ENCODE measurements at regions not wholly inside any gene's neighbourhood (a gene's known extent, or its start where the extent isn't known, plus 50 kb on each side); places are given as distances from the start of the nearest gene placed in this dataset.

DNA sequence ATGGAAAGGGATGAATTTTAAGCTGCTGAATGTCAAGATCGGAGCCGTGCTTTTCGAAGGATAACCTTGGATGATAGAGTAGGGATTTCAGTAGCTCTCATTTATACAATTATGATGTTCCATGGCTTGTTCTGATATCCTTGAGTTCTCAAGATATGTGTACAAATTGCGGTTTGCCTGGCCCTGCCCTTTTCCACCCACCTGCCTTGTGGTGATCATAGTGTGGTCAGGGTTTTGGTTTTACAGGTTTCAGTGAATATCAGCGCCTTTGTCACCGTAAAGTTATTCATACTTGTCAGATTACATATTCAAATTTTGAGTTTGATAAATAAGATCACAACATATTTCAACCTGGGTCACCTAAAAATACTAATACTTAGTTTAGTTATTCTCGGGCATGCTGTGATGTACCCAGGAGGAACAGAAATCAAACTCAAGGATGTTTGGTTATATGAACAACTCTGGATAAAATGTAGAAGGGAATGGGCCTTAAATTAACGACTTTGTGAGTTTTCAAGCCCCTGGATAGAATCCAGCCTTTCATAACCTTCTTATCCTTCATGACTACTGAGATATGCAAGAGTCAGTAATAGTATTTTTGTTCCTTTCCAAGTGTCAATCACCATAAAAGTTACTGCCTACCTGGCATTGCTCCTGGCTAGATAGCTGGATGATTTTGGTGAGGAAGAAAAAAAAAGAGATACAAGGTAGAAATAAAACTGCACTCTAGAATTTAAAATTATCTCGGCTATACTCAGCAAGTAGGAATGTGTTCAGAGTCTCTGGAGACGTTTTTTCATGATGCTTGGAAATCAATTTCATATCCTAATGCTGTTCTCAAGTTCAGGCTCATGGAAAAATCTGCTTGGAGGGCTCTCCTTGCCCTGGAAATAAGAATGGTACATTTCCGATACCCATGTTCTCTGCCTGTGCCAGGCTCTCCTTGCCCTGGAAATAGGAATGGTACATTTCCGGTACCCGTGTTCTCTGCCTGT lies 209.2 kb upstream of the TPRG1 start:
- Histone ChIP-seq H3K27me3 (ENCODE audit: control insufficient read depth in 1 of 2, insufficient read depth in 2 of 2, low read length in 2 of 2) (no peaks in the 10 kb centered on the region), H3K9ac (ENCODE audit: insufficient read depth, low read depth, low read length) (no peak overlapping the region), H3K27ac (ENCODE audit: extremely low read length, insufficient read depth, low read length) (no peak overlapping the region), H2AFZ (ENCODE audit: low read length) (no peak overlapping the region), H3K9me3 (ENCODE audit: low read length) (no peaks in the 10 kb centered on the region), H3K4me3 (replicated peaks in 1 of 3; ENCODE audit: insufficient read depth in 1 of 3, low read depth in 2 of 3, low read length in 3 of 3) (no peak overlapping the region), H3K4me1 (ENCODE audit: insufficient read depth, low read length) (no peaks in the 10 kb centered on the region), H4K20me1 (ENCODE audit: insufficient read depth, low read length) (no peaks in the 10 kb centered on the region), H3K4me2 (ENCODE audit: low read depth, low read length) (no peak overlapping the region), H3K79me2 (ENCODE audit: insufficient read depth, low read length) (no peaks in the 10 kb centered on the region), H3K36me3 (replicated peaks in 1 of 2; ENCODE audit: control insufficient read depth in 1 of 2, insufficient read depth in 2 of 2, low read length in 2 of 2) (no peaks in the 10 kb centered on the region)
- FAIRE-seq (no peak), DNase-seq (ENCODE audit: low spot score) (no peak), ATAC-seq (no peak)
- in situ Hi-C loops (cut with HindIII; ENCODE audit: extremely low pct_ligation_motif_present, low pct_unique_long_range_greater_than_20kb), result loop anchor here (25.0 kb wide), 1 partner anchor 750 kb away; no protein-coding TSS in a partner anchor
- CTCF ChIA-PET (ENCODE audit: low intra/inter-chr PET ratio, low total read pairs), result no interaction called here
- BruUV-seq (replicated peaks), result no TSS peak
- intact Hi-C loops (cut with micrococcal nuclease; ENCODE audit: unreplicated experiment), result no loop called here
- WGBS (ENCODE audit: low lambda C conversion rate), result 63% methylated on average over 13 of the region's 13 CpGs
- POLR2A ChIA-PET, result no interaction called here
- no peak for TF ChIP-seq HNRNPK (IDR thresholded peaks at IDR 0.05; ENCODE audit: low read depth, low read length, poor library complexity, severe bottlenecking)
- no peak for TF ChIP-seq GLMP (CRISPR knock-in tag; IDR thresholded peaks at IDR 0.05; ENCODE audit: borderline replicate concordance)
- TF ChIP-seq, protein P1, sequence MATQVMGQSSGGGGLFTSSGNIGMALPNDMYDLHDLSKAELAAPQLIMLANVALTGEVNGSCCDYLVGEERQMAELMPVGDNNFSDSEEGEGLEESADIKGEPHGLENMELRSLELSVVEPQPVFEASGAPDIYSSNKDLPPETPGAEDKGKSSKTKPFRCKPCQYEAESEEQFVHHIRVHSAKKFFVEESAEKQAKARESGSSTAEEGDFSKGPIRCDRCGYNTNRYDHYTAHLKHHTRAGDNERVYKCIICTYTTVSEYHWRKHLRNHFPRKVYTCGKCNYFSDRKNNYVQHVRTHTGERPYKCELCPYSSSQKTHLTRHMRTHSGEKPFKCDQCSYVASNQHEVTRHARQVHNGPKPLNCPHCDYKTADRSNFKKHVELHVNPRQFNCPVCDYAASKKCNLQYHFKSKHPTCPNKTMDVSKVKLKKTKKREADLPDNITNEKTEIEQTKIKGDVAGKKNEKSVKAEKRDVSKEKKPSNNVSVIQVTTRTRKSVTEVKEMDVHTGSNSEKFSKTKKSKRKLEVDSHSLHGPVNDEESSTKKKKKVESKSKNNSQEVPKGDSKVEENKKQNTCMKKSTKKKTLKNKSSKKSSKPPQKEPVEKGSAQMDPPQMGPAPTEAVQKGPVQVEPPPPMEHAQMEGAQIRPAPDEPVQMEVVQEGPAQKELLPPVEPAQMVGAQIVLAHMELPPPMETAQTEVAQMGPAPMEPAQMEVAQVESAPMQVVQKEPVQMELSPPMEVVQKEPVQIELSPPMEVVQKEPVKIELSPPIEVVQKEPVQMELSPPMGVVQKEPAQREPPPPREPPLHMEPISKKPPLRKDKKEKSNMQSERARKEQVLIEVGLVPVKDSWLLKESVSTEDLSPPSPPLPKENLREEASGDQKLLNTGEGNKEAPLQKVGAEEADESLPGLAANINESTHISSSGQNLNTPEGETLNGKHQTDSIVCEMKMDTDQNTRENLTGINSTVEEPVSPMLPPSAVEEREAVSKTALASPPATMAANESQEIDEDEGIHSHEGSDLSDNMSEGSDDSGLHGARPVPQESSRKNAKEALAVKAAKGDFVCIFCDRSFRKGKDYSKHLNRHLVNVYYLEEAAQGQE (IDR thresholded peaks at IDR 0.05; ENCODE audit: borderline replicate concordance in 1 of 2, low read depth in 1 of 2, low read length in 2 of 2), result no peak
- TF ChIP-seq KDM6A (CRISPR knock-in tag; IDR thresholded peaks at IDR 0.05; ENCODE audit: low read depth), result no peak
- TF ChIP-seq ZNF766 (CRISPR knock-in tag; IDR thresholded peaks at IDR 0.05; ENCODE audit: borderline replicate concordance), result no peak
- TF ChIP-seq ZNF670 (CRISPR knock-in tag; IDR thresholded peaks at IDR 0.05; ENCODE audit: borderline replicate concordance), result no peak
- TF ChIP-seq, protein P2, sequence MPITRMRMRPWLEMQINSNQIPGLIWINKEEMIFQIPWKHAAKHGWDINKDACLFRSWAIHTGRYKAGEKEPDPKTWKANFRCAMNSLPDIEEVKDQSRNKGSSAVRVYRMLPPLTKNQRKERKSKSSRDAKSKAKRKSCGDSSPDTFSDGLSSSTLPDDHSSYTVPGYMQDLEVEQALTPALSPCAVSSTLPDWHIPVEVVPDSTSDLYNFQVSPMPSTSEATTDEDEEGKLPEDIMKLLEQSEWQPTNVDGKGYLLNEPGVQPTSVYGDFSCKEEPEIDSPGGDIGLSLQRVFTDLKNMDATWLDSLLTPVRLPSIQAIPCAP (CRISPR knock-in tag; IDR thresholded peaks at IDR 0.05; ENCODE audit: low read depth), result no peak
- TF ChIP-seq, protein P3, sequence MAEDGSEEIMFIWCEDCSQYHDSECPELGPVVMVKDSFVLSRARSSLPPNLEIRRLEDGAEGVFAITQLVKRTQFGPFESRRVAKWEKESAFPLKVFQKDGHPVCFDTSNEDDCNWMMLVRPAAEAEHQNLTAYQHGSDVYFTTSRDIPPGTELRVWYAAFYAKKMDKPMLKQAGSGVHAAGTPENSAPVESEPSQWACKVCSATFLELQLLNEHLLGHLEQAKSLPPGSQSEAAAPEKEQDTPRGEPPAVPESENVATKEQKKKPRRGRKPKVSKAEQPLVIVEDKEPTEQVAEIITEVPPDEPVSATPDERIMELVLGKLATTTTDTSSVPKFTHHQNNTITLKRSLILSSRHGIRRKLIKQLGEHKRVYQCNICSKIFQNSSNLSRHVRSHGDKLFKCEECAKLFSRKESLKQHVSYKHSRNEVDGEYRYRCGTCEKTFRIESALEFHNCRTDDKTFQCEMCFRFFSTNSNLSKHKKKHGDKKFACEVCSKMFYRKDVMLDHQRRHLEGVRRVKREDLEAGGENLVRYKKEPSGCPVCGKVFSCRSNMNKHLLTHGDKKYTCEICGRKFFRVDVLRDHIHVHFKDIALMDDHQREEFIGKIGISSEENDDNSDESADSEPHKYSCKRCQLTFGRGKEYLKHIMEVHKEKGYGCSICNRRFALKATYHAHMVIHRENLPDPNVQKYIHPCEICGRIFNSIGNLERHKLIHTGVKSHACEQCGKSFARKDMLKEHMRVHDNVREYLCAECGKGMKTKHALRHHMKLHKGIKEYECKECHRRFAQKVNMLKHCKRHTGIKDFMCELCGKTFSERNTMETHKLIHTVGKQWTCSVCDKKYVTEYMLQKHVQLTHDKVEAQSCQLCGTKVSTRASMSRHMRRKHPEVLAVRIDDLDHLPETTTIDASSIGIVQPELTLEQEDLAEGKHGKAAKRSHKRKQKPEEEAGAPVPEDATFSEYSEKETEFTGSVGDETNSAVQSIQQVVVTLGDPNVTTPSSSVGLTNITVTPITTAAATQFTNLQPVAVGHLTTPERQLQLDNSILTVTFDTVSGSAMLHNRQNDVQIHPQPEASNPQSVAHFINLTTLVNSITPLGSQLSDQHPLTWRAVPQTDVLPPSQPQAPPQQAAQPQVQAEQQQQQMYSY (CRISPR knock-in tag; IDR thresholded peaks at IDR 0.05), result no peak
- no peak for TF ChIP-seq THAP11 (CRISPR knock-in tag; IDR thresholded peaks at IDR 0.05)
- TF ChIP-seq SMAD9 (CRISPR knock-in tag; IDR thresholded peaks at IDR 0.05), result no peak
- TF ChIP-seq HES4 (CRISPR knock-in tag; IDR thresholded peaks at IDR 0.05; ENCODE audit: borderline replicate concordance), result no peak
- no peak for TF ChIP-seq SYNCRIP (IDR thresholded peaks at IDR 0.05; ENCODE audit: insufficient read depth, low read depth, low read length)
- no peak for TF ChIP-seq NR2F6 (IDR thresholded peaks at IDR 0.05)
- TF ChIP-seq NR2F6 (CRISPR knock-in tag; IDR thresholded peaks at IDR 0.05), result no peak
